ENCODE measurements at regions not wholly inside any gene's neighbourhood (a gene's known extent, or its start where the extent isn't known, plus 50 kb on each side); places are given as distances from the start of the nearest gene placed in this dataset.

DNA sequence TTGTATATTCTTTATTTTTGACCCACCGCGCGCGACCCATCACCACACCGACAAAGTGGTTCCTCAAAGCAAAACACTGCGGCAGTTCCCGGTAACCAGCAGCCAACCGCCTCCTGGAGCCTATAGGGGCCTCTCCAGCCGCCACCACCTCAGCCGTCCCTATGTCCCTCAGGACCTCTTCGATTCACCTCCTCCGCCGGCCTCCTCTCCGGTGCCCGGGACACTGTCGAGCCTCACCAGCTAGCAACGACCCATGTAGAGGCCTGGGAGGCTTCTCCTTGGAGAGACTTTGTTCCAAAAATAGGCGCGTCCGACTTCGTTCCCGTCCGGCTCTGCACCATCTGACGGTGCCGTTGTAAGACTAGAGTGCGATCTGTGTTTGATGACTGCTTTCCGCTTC lies 158.8 kb downstream of the HGF start:
- H3K27ac ChIP-seq = no peak overlapping the region
- no peaks in the 10 kb centered on the region for H3K27me3 ChIP-seq
- no peak for TF ChIP-seq POLR2A (IDR thresholded peaks at IDR 0.05)
- no peak for TF ChIP-seq CTCF (IDR thresholded peaks at IDR 0.05)
- H3K4me1 ChIP-seq = no peaks in the 10 kb centered on the region
- no peak for DNase-seq
- no peak overlapping the region for H3K4me3 ChIP-seq
- no peaks in the 10 kb centered on the region for H3K9me3 ChIP-seq
- H3K36me3 ChIP-seq = no peaks in the 10 kb centered on the region

GRCh38 chr7:81608748-81609382 lies 161.0 kb downstream of the HGF start:
- H3K4me1 ChIP-seq = no peaks in the 10 kb centered on the region
- no peak overlapping the region for H3K27ac ChIP-seq
- TF ChIP-seq POLR2A (IDR thresholded peaks at IDR 0.05) = no peak
- TF ChIP-seq CTCF (IDR thresholded peaks at IDR 0.05) = no peak
- H3K9me3 ChIP-seq = no peaks in the 10 kb centered on the region
- no peak overlapping the region for H3K4me3 ChIP-seq
- no peaks in the 10 kb centered on the region for H3K27me3 ChIP-seq
- no peaks in the 10 kb centered on the region for H3K36me3 ChIP-seq
- no peak for DNase-seq

- no peak for TF ChIP-seq CTCF (IDR thresholded peaks at IDR 0.05)
- no peak for TF ChIP-seq POLR2A (IDR thresholded peaks at IDR 0.05)
- H3K27me3 ChIP-seq = no peaks in the 10 kb centered on the region
- H3K4me3 ChIP-seq = no peak overlapping the region
- no peaks in the 10 kb centered on the region for H3K4me1 ChIP-seq
- no peak overlapping the region for H3K27ac ChIP-seq
- no peaks in the 10 kb centered on the region for H3K9me3 ChIP-seq
- H3K36me3 ChIP-seq = no peaks in the 10 kb centered on the region
- DNase-seq = no peak
These were observed 161.9 kb downstream of the HGF start for GRCh38 chr7:81607987-81608386.

- TF ChIP-seq CTCF (IDR thresholded peaks at IDR 0.05) = no peak
- no peak for TF ChIP-seq POLR2A (IDR thresholded peaks at IDR 0.05)
- Histone ChIP-seq H3K27me3 (no peaks in the 10 kb centered on the region), H3K27ac (no peak overlapping the region), H3K4me3 (no peak overlapping the region), H3K9me3 (no peaks in the 10 kb centered on the region), H3K4me1 (no peaks in the 10 kb centered on the region), H3K36me3 (no peaks in the 10 kb centered on the region)
- no peak for DNase-seq
These were observed 163.6 kb downstream of the HGF start for GRCh38 chr7:81606078-81606863.

- no peaks in the 10 kb centered on the region for H3K4me1 ChIP-seq
- DNase-seq = no peak
These were observed 164.4 kb downstream of the HGF start for GRCh38 chr7:81605493-81605892.

More at GRCh38 chr7:81605493-81605892, 164.4 kb downstream of the HGF start:
- Histone ChIP-seq H3K4me3 (no peak overlapping the region), H3K9me3 (no peaks in the 10 kb centered on the region), H3K27me3 (no peaks in the 10 kb centered on the region), H3K27ac (no peak overlapping the region), H3K36me3 (no peaks in the 10 kb centered on the region)
- no peak for TF ChIP-seq POLR2A (IDR thresholded peaks at IDR 0.05)
- no peak for TF ChIP-seq CTCF (IDR thresholded peaks at IDR 0.05)
